Fibroblast of peridontal ligament (primary cell): ENCODE measurements at regions not wholly inside any gene's neighbourhood (a gene's known extent, or its start where the extent isn't known, plus 50 kb on each side); places are given as distances from the start of the nearest gene placed in this dataset.
A peak's percentile ranks its signal among the peaks of the same experiment; 100 is the strongest.

ENCODE experiments used
- DNase-seq: peaks from one replicate; pipeline ENCODE4 v3.0.0-alpha.2; 2010; ENCODE audit errors: extremely low read depth

DNA sequence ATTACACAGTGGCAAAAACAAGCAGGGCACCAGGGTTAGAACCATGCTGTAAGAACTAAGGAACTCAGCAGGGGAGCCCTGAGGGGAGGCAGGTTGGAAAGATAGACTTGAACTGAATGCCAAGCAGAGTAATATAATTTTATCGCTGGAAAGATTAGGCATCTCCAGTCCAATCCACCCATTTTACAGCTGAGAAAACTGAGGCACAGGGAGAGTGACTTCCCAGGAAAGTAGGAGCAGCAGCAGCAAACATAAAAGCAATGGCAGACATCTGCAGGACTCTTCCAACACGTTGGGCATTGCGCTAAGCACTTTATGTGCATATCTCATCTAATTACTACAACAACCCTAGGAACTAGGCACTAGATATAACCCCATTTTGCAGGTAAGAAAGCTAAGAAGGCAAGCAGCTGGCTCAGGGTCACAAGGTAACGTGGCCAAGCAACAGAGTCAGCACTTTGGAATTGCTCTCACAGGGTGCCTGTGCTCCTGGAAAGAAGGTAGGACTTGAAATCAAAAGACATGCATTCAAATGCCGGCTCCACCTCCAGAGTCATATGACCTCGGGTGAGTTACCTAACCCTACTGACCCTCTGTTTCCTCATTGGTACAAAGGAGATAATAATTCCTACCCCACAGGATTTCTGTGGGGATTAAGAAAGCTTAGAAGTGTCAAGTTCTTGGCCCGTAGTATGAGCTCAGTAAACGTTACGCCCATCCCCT is 215.3 kb downstream of the BARX2 start:
- no peak for DNase-seq

DNA sequence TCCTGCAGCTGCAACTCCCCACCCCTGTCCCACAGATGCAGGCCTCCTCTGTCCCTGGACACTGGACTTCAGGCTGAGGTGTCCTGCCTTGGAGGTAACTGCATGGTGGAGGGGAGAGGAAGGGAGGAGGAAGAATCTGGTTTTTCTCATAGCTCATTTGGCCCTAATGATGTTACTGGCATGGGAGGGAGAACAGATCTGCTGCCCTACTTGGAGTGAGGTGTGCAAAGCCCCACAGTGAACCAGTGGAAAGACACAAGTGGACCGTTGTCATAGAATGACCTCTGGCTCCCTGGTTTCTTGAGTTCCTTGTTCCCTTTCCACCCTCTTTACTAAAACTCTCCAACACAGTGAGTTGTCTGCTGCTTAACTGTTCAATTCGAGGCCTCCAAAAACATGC is 215.9 kb downstream of the BARX2 start:
- DNase-seq, result no peak

DNA sequence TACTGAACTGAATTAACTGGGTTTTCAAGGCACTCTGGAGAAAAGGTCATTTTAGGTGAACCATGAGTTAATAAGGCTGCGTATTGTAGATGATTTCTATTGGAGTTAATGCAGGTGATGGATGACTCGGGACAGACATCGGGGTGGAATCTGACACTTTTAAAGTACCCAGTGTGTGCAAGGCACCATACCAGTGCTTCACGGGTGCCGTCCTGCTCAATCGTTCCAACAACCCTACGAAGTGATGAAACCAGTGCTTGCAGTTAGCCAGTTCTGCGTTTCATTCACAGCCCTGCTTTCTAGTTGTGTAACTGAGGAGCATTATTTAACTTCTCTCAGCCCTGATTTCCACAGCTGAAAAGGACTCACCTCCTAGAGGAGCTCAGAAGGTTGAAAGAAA is 216.5 kb downstream of the BARX2 start:
- no peak for DNase-seq

DNA sequence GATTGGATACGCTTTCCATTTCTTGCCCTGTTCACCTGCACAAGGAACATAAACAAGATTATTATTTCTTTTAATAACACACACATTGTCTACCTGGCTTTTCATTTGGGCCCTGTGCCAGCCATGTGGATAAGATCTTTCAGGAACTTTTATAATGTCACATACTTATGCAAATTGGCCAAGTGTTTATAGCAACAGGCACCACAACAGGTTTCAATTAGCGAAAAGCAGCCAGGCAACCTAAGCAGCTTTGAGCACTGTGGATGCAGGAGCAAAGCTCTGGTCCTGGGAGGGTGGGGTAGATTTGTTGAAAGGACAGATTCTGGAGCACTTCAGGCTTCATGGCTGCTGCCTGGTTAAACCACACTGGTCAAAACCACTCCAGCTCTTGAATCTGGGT is 217.4 kb downstream of the BARX2 start:
- no peak for DNase-seq

DNA sequence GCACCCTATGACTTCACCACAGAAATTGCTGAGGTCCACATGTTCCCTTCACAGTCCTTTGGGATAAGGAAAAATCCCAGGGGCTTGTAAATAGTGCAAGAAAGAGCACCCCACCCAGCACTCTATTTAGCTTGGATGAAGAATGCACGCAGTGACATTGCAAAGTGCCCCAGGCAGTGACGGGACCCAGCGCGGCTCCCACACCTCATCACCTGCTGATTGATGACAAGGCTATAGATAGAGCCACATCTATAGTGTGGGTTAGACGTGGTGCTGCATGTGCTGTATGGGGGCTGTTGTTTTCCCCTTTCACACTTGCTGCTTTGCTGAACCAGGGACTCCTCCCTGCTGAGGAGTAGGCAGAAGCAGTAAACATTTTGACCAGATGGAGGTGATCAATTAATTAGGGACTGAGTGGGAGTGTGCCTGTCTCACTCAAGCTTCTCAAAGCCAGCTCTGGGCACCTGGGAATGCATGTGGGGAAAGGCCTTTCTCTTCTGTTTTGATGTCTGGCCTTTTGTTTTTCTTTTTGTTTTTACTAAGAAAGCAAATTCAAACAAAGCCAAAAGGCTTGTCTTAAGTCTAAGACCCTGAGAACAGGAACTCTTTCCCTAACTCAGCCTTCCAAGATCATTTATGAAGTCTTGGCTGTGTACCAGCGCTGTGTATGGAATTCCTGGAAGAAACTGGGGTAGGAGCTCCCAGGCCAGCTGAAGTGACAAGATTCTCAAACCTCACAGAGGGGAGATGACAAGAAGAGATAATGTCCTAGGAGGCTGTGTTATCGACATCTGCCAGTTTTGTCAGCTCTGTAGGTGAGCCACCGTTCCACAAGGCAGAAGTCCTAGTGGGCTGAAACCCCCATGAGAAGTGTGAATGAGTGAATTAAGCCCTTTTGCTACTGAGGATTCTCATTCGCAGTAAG is 219.7 kb downstream of the BARX2 start:
- DNase-seq, result no peak

DNA sequence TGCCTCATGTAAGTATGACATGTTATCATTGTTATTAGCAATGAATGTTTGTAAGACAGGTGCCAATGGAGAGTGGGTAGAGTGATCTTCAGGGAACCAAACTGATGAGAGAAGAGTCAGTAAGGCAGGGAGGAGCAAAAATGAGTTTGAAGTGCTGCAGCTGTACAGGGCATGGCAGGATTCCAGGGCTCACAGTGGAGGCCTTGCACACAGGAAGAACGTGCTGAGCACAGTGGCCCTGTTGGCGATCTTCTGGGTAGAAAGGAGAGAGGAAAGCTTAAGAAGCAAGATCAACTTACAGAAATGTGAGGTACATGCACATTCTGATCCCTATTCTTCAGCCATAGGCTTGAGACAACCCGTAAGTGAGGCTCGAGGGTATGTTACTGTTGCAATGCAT is 219.3 kb upstream of the TMEM45B start:
- no peak for DNase-seq

DNA sequence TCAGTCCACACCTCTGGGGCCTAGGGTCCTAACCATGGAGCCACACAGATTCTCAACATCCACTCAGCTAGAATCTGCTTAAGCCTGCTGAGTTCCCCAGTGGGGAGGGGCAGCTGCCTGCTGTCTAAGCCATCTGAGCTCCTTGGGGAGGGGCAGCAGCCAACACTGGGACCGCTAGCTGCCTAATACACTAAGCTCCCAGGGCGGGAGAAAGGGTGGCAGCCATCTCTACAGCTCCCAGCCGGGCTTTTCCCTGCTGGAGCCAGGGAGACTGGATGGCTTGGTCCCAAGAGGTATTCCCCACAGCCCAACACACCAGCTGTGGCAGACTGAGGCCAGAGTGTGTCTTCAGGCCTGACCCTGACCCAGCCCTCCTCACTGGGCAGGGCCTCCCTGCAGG is 217.3 kb upstream of the TMEM45B start:
- DNase-seq, result no peak

DNA sequence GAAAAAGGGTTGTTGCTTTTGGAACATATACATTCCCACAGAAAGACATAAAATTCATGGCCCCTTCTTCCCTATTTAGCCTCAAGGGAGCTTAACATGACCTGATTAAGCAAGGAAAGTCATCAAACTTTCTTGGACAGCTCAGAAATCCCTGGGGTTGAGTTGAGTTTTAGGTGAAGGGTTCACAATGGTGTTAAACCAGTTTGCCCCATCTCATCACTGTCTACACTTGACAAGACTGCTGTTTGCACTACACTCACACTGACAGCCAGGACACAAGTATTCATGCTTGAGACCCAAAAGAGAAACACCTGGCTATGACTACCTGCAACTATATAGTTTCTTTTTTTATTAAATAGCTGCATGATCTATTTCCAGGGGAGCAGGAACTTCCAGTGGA is 209.8 kb upstream of the TMEM45B start:
- no peak for DNase-seq

DNA sequence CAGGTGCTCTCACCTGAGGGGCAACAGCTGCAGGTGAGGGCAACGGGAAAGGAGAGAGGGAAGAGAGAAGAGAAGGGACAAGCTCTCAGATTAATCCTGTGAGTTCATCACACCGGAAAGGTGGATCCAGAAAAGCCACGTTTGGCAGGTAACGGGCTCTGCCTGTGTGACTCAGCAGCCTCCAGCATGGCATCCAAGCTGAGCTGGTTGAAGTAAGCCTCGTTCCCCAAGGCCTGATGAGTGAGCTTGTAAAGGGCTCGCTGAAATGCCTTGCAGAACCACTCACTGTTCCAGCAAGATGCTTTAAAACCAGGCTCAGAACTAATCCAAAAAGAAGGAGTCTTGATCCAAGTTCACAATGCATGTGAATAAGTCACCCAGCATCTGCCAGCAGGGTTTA is 206.9 kb upstream of the TMEM45B start:
- no peak for DNase-seq

DNA sequence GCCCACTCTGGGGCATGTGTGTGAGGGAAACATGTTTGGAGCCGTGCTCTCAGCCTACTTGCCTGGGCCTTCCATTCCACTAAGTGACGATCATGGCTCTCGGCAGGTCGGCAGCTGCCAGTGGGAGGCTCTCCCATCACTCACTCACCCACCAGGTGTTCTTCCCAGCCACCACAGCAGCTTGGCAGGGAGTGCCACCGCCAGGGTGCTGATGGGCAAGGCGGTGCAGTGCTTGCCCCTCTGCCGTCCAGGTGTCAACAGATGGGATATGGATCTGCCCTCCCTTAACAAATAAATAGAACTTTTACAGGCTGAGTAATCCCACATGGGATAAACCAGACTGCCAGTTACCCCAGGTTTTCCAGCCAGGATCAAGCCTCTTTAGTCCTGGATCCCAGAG is 205.5 kb upstream of the TMEM45B start:
- no peak for DNase-seq

DNA sequence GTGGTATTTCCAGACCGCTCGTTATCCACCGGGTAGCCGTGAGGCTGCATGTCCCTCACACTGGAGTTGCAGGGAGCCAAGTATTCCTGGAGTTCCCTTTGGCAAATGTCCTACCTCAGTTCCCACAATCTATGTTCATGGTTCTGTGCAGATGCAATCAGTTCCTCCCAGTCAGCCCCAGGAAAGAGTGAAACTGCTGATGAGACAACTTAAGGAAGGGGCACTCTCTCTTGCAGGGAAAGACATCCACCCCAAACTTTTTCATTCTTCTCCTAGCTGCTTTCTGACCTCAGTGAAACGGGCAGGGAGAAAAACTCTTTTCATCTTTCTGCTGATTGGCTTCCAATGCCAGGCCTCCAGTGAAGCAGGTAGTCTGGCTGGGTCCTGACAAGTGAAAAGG is 205.1 kb upstream of the TMEM45B start:
- no peak for DNase-seq

DNA sequence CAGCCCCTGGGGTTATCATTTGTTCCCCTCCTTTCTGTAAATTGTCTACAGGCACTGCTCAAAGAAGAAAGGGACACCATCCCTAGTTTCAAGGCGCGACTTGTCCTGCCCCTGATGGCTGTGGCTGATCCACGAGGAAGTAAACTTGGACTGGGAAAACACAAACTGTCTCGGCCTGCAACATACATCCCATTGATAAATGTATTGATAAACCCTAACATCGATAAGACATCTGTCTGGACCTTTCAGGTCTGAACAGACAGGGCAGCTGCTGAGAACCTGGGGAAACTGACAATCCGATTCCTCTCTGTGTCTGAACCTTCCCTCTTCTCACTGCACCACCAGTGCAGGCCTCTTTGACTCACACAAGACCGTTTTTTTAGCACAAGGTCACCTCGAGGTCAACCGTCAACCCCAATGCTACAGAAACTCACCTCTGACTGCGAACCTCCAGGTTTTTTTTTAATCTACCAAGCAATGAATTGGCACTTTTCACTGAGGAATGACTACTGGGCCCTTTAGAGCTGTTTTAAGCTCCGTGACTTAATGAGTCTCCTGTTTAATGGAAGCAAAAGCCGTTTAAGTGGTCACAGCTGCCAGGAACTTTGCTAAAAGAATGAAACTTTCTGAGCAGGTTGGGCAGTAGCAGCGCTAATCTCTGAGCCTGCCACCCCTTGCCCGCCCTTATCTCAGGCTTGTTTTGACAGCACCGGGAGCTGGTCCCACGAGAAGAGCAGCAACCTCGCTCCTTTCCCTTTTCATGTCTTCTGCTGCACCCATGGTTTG is 203.8 kb upstream of the TMEM45B start:
- DNase-seq, result no peak

DNA sequence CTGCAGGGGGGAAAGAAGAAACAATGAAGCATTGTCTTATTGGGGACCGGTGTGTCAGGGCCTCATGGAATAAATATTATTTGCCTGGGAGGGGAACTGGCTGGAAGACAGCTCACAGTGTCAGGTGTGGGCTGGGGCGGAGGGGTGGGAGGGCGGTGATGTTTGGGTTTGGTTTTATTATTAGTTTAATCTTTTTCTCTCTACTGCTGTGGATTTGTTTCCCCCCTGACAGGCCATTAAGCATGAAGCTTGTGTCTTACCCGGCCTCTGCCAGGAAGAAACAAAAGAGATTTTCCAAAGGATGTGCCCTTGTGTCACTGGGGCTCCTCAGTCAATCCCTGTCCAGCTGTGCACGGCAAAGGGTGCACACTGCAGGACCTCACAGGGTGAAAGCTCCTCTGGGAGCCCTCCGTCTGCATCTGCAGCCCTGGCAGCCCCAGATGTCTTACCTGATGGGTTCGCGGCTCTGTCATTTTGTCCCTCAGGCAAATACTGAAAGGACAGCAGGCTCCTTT is 203.1 kb upstream of the TMEM45B start:
- DNase-seq, result no peak

DNA sequence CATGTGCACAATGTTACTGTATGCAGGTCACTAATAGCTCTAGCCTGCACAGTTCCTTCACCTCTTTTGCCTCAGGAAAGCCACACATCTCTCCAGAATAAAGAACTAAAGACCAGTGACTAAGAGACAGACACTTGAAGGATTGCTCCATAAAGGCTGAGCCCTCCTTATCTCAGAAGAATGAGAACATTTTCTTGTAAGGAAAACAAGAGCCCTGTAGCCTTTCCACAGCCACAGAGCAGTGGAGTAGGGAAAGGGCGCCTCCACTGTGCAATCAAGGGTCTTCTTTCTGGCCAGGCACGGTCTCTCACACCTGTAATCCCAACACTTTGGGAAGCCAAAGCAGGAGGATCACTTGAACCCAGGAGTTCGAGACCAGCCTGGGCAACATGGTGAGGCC is 202.6 kb upstream of the TMEM45B start:
- no peak for DNase-seq

DNA sequence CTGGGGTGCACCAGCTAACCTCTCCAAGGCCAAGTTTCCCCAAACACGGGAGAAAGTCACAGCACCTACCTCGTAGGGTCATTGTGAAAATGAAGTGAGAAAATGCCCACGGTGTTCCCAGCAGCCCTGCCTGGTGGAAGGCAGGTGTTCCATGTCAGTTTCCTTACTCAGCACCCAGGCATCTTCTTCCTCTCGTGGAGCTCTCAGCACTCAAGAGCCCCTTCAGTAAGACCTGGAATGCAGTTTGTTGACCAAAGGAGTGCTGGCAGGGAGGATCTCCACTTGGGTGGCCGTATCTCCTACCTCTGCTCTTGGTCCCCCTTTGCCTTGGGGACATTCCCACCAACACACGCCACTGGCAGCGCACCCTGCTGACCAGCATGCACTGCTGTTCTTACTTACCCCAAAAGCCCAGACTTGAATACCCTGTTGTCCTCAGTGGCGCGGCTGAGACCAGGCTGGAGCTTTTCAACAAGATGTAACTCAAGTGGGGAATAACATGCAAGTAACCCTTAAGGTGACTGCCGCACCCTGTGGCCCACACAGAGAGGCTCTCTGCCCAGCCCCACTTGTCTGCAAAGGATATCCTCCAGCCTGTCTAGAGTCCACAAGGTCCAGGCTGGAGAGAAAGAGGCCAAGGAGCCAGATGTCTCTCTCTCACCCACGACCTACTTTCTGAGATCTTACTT is 201.2 kb upstream of the TMEM45B start:
- no peak for DNase-seq

DNA sequence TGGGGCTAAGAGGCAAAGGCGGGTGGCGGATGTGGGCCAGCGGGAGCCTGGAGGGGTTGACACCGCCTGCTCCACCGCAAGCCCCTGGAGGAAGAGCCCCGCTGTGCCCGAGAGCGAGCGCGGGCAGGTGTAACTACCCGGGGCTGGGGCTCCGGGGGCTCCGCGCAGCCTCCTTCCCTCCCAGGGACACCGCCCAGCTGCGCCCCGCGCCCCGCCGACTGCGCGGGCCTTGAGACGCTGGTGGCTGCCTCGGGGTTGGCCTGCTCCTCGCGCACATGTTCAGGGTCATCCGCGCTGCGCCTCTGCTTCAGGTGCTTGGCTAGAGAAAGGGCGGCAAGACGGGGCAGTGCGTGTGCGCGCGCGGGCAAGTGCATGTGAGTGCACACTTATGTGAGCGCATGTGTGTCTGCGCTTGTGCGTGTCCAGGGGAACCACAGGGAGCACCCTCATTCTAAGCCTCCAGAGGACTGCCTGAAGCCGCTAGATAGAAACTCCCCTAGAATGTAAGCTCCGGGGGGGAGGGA is 197.5 kb upstream of the TMEM45B start:
- DNase-seq, result no peak

DNA sequence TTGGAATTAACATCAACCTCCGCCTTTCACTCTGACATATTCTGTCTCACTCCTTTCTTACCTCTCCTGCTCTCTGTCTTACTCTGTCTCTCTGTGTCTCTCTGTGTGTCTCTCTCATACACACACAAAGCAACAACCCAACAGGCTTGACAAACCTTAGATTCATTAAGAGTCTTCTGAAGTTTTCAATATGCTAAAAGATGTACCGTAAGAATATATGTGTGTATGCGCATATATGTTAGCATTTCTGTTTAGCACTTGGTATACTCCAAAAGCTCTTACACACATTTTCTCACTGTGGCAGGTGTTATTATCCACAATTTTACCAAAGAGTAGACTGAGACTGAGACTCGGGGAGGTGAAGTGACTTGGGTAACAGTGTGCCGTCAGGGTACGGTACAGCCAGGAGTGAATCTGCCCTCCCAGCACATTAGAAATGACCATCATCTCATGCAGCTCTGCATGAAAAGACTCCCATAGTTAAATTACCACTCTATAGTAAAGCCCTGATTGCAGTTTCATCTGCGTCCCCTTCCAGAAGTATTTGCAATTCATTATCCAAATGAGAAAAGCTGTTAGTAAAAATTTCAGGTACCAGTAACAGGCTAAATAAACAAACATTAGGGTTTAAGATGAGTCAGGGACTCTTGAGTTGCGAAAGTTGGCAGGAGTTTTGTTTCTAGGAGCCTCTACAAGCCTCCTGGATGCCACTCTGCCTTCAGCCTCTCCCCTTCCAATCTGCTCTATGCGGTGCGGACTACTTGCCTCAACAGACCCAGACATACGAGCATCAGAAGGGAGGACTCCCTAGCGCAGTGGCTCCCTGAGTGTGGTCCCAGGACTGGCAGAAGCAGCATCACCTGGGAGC is 195.2 kb upstream of the TMEM45B start:
- DNase-seq, result no peak

DNA sequence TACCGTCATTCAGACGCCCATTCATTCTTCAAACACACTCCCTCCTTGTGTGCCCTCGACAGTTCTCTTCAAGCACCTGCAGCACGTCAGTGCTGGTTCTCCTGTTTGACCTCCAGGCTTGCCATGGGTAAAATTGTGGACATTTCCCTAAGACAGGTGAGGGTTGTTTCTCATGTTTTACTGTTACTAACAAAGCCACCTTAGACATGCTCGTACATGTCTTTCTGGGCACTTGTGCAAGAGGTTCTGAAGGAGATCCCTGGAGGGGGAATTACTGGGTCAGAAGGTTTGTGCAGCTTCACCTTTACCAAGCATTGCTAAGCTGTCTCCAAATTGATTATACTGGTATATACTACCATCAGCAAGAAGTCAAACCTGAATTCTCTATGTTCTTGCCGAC is 189.7 kb upstream of the TMEM45B start:
- no peak for DNase-seq

DNA sequence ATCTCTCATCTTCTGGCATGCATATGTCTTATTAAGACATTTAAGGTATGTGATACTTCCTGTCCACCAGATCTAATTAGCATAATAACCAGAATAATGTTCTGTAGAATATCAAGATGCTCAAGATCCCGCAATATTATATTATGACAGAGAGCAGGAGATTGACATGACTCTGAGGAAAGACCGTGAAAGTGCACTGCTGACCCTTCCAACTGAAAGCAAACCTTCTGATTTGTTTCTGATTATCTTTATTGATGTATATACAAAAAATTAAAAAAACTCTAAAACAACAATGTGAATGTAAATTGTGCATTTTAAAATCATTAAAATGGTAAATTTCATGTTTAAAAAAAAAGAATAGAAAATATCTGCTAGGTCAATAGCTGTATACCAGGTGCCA is 184.4 kb upstream of the TMEM45B start:
- no peak for DNase-seq

DNA sequence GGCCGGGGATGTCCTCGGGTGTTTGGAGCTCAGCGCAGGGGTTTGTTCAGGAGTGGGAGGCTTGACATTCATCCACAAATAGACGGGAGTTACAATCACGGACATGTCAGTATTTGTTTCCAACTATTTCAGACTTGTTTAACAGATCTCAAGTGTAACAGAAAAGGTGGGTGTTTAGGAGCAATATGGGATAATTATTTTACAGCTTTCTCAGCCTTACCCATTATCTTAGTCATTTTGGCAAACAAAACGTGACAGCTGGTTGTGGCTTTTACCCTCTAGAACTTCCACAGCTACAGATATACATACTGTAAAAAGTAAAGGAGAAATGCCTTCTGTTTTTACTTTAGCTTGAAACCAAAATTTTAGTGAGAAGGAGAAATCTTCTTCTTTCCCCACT is 178.7 kb upstream of the TMEM45B start:
- peak; percentile 8 for DNase-seq
